GM12878 (cell line): ENCODE measurements at regions not wholly inside any gene's neighbourhood (a gene's known extent, or its start where the extent isn't known, plus 50 kb on each side); places are given as distances from the start of the nearest gene placed in this dataset.

ENCODE experiments used
- ATAC-seq: fragments of 200-7000 bp; cut with Tn5 transposase; 3 replicates; pipeline ENCODE4 v1.9.1; 2020; ENCODE audit warnings: mild to moderate bottlenecking, moderate library complexity
- BruUV-seq: library from RNA; stranded (reverse); fragments of 400-500 nt; replicated peaks from 2 replicates; lab custom pipeline; 2021; lab: Mats Ljungman, UMichigan
- CTCF ChIA-PET: fragments of 300-600 bp; sonication (Branson Sonifier 250); formaldehyde crosslinking; extraction: SDS; loops from one replicate; lab custom pipeline; 2021; ENCODE audit warnings: inconsistent platforms; lab: Yijun Ruan, JAX
- POLR2A ChIA-PET: fragments of 350-600 bp; formaldehyde crosslinking; extraction: SDS; loops from one replicate; lab custom pipeline; 2021; ENCODE audit warnings: inconsistent platforms; lab: Charles Lee
- RAD21 ChIA-PET: fragments of 300-600 bp; sonication (Branson Sonifier 250); formaldehyde crosslinking; loops from one replicate; lab custom pipeline; 2023; ENCODE audit warnings: antibody characterized with exemption; ENCODE audit not compliant: unreplicated experiment; lab: Charles Lee
- SMC1A ChIA-PET: fragments of 300-600 bp; sonication (Branson Sonifier 250); formaldehyde crosslinking; loops from one replicate; lab custom pipeline; 2023; ENCODE audit not compliant: unreplicated experiment, uncharacterized antibody; lab: Charles Lee
- DNase-seq: peaks from one replicate; pipeline ENCODE4 v3.0.0-alpha.2; 2011; ENCODE audit warnings: low read depth, low spot score
- FAIRE-seq: peaks from 3 replicates; lab custom pipeline; 2011; peaks lifted over from hg19 to GRCh38; lab: Jason Lieb, UNC
- H2AFZ ChIP-seq: 2 replicates; pipeline ENCODE4 v1.6.0; 2011; ENCODE audit warnings: low read depth, low read length, control low read depth; ENCODE audit not compliant: control insufficient read depth
- H3K27ac ChIP-seq: 2 replicates; pipeline ENCODE4 v1.5.1; 2011; ENCODE audit warnings: control low read depth; ENCODE audit not compliant: control insufficient read depth, insufficient read depth
- H3K27me3 ChIP-seq, 2 experiments: replicated peaks in 1 of 2; 2 replicates each; pipeline versions ENCODE4 v1.6.0 to v1.6.1; 2011; ENCODE audit warnings: low read length in 1 of 2; ENCODE audit not compliant: control insufficient read depth in 2 of 2, insufficient read depth in 2 of 2
- H3K36me3 ChIP-seq, 2 experiments: 2 replicates each; pipeline ENCODE4 v1.5.1; 2011; ENCODE audit warnings: low read length in 1 of 2; ENCODE audit not compliant: control insufficient read depth in 2 of 2, insufficient read depth in 2 of 2
- H3K4me1 ChIP-seq: 2 replicates; pipeline ENCODE4 v1.6.1; 2011; ENCODE audit warnings: mild to moderate bottlenecking, low read length, moderate library complexity, mixed read lengths; ENCODE audit not compliant: control insufficient read depth, insufficient read depth
- H3K4me2 ChIP-seq: 2 replicates; pipeline ENCODE4 v1.6.0; 2011; ENCODE audit warnings: control low read depth; ENCODE audit not compliant: control insufficient read depth, insufficient read depth
- H3K4me3 ChIP-seq: fragments of 200-600 bp; sonication (generic); 2 replicates; pipeline ENCODE4 v1.5.1; 2016
- H3K79me2 ChIP-seq: 2 replicates; pipeline ENCODE4 v1.6.0; 2011; ENCODE audit warnings: low read length; ENCODE audit not compliant: control insufficient read depth, insufficient read depth
- H3K9ac ChIP-seq: 2 replicates; pipeline ENCODE4 v1.8.0; 2011; ENCODE audit warnings: low read length, control low read depth, mixed read lengths; ENCODE audit not compliant: control insufficient read depth, insufficient read depth
- H3K9me3 ChIP-seq: replicated peaks from 3 replicates; pipeline ENCODE4 v1.5.1; 2011; ENCODE audit warnings: mild to moderate bottlenecking, low read length; ENCODE audit not compliant: control insufficient read depth, insufficient read depth
- H4K20me1 ChIP-seq: 2 replicates; pipeline ENCODE4 v1.6.0; 2011; ENCODE audit not compliant: control insufficient read depth, insufficient read depth
- CTCF ChIP-seq, 3 experiments: IDR thresholded peaks in 2 of 3; conservative IDR thresholded peaks in 1 of 3; 2 replicates each; pipeline ENCODE4 v1.5.1; 2011; ENCODE audit warnings: low read depth in 3 of 3, low read length in 3 of 3, mild to moderate bottlenecking in 3 of 3, control low read depth in 2 of 3, moderate library complexity in 2 of 3, inconsistent platforms in 1 of 3, mixed read lengths in 1 of 3; ENCODE audit not compliant: control insufficient read depth in 2 of 3, insufficient read depth in 1 of 3; ENCODE audit errors: extremely low read depth in 1 of 3
- DPF2 ChIP-seq: fragments of 450-650 bp; IDR thresholded peaks from 2 replicates; pipeline ENCODE4 v1.6.1; 2017; ENCODE audit warnings: mild to moderate bottlenecking
- HDAC6 ChIP-seq: fragments of 200-600 bp; sonication (generic); IDR thresholded peaks from one replicate; pipeline ENCODE4 v1.8.0; 2017; ENCODE audit warnings: antibody characterized with exemption; ENCODE audit not compliant: unreplicated experiment
- RAD21 ChIP-seq: IDR thresholded peaks from 2 replicates; pipeline ENCODE4 v1.6.1; 2011; ENCODE audit warnings: mild to moderate bottlenecking, low read depth, low read length, moderate library complexity; ENCODE audit not compliant: insufficient read depth
- WGBS: methylation state at CpG from one replicate; pipeline ENCODE4 v1.1.6; 2016; ENCODE audit warnings: low lambda C conversion rate; ENCODE audit not compliant: insufficient replicate concordance, insufficient coverage; ENCODE audit errors: missing lambda C conversion rate; 5-methylcytosine and 5-hydroxymethylcytosine counted together
- in situ Hi-C: fragments of 300-500 bp; cut with MboI; formaldehyde crosslinking; loops from 9 replicates; pipeline ENCODE4 v1.14.3; 2018; ENCODE audit warnings: mixed read lengths
- intact Hi-C: fragments of 100-400 bp; cut with micrococcal nuclease; formaldehyde crosslinking; loops from one replicate; pipeline ENCODE4 v1.14.2; 2022; ENCODE audit not compliant: unreplicated experiment

- POLR2A ChIA-PET: no interaction called here
- BruUV-seq: no TSS peak
- in situ Hi-C loops: no loop called here
These were observed 105.2 kb upstream of the YWHAQ start for GRCh38 chr2:9736021-9736420.

GRCh38 chr2:9737053-9737875 is 106.0 kb upstream of the TAF1B start:
- SMC1A ChIA-PET: interaction anchor here (0.6 to 1.6 kb wide), 7 partner anchors 10 to 307 kb away, joined by 3 to 4 read pairs (median 3); partner anchors contain the start of gene ADAM17
- DNase-seq (no peak), ATAC-seq (peak; percentile 20; the same call in 2 of the 3 replicates), FAIRE-seq (no peak)
- RAD21 ChIA-PET: interaction anchor here (1.5 kb wide), 1 partner anchor 282 kb away, joined by 4 read pairs; no protein-coding TSS in a partner anchor
- in situ Hi-C loops (no loop called here), intact Hi-C loops (loop anchor here (5.0 kb wide), 1 partner anchor 45 kb away; no protein-coding TSS in a partner anchor)
- no TSS peak for BruUV-seq
- TF ChIP-seq HDAC6 (no peak), CTCF (IDR thresholded peaks at IDR 0.05 in 2 of 3, conservative IDR thresholded peaks at IDR 0.05 in 1 of 3; ENCODE audit: control insufficient read depth in 2 of 3, extremely low read depth in 1 of 3, insufficient read depth in 1 of 3, low read depth in 3 of 3, low read length in 3 of 3) (peak in 2 of 3 experiments; percentile 20 to 21; a peak in 3 of 6 replicates)
- Histone ChIP-seq H3K36me3 (no peaks in the 10 kb centered on the region), H3K79me2 (no peaks in the 10 kb centered on the region), H3K4me1 (peaks cover 7% of the 10 kb centered on the region), H4K20me1 (no peaks in the 10 kb centered on the region), H3K9ac (no peak overlapping the region), H2AFZ (no peak overlapping the region), H3K27me3 (no peaks in the 10 kb centered on the region), H3K4me2 (no peak overlapping the region), H3K9me3 (no peaks in the 10 kb centered on the region; the same call in 2 of the 3 replicates), H3K27ac (no peak overlapping the region), H3K4me3 (no peak overlapping the region)
- CTCF ChIA-PET: no interaction called here
- POLR2A ChIA-PET: interaction anchor here (0.5 kb wide), 1 partner anchor 186 kb away, joined by 5 read pairs; no protein-coding TSS in a partner anchor
- WGBS: 94% methylated on average over 8 of the region's 9 CpGs

More at GRCh38 chr2:9736021-9736420, 105.2 kb upstream of the YWHAQ start:
- intact Hi-C loops: loop anchor here (5.0 kb wide), 1 partner anchor 44 kb away; no protein-coding TSS in a partner anchor
- Histone ChIP-seq H4K20me1 (no peaks in the 10 kb centered on the region), H3K27ac (no peak overlapping the region), H3K4me2 (no peak overlapping the region), H3K27me3 (no peaks in the 10 kb centered on the region), H3K4me1 (peaks cover 7% of the 10 kb centered on the region), H3K4me3 (no peak overlapping the region), H2AFZ (no peak overlapping the region), H3K36me3 (no peaks in the 10 kb centered on the region), H3K79me2 (no peaks in the 10 kb centered on the region), H3K9ac (no peak overlapping the region), H3K9me3 (no peaks in the 10 kb centered on the region; the same call in 2 of the 3 replicates)
- CTCF ChIA-PET: interaction anchor here (1.0 kb wide), 2 partner anchors 21 to 593 kb away, joined by 3 read pairs; no protein-coding TSS in a partner anchor
- DNase-seq: no peak
- RAD21 ChIA-PET: interaction anchor here (0.9 kb wide), 1 partner anchor 593 kb away, joined by 3 read pairs; no protein-coding TSS in a partner anchor
- no peak for ATAC-seq
- TF ChIP-seq DPF2 (no peak), RAD21 (0 out of 2 replicates have a peak, but pooled peaks have one; percentile 7)
- FAIRE-seq: no peak
- SMC1A ChIA-PET: no interaction called here
- whole genome bisulfite sequencing: 0% methylated on average over 1 of the region's 1 CpG
